HG03025 (cell line): ENCODE measurements at regions not wholly inside any gene's neighbourhood (a gene's known extent, or its start where the extent isn't known, plus 50 kb on each side); places are given as distances from the start of the nearest gene placed in this dataset.
"Not testable (repeated sequence)": the region's sequence is repeated elsewhere in the genome, so short reads cannot be mapped to it uniquely, and the experiment has no call there.

Experiments
- ATAC-seq: cut with Tn5 transposase; IDR thresholded peaks from one replicate; pipeline ENCODE4 v1.9.1; 2021; ENCODE audit warnings: mild to moderate bottlenecking, moderate library complexity; ENCODE audit not compliant: unreplicated experiment, low FRiP score

- ATAC-seq, result no peak
Observed at GRCh38 chr4:61011051-61011450, 189.1 kb upstream of the ADGRL3 start.

GRCh38 chr4:61011936-61012335 is 188.2 kb upstream of the ADGRL3 start:
- not testable (repeated sequence) for ATAC-seq

DNA sequence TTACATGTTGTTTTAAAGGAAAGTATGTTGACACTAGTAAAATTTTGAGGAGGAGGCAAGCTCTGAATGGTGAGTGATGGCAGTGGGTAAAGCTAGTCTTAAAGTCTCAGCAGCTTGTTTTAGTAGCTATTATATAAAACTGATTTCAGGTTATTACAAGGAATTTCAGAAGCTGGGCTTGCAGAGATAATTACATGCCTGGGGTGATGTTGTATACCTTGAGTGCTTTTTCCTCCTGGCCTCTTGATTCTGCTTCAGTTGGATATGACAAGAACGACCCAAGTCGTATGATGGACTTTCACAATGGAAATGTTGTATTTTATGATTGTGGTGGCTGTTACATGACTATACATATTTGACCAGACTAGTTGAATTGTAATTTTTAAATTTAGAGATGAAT is 175.5 kb upstream of the ADGRL3 start:
- no peak for ATAC-seq

DNA sequence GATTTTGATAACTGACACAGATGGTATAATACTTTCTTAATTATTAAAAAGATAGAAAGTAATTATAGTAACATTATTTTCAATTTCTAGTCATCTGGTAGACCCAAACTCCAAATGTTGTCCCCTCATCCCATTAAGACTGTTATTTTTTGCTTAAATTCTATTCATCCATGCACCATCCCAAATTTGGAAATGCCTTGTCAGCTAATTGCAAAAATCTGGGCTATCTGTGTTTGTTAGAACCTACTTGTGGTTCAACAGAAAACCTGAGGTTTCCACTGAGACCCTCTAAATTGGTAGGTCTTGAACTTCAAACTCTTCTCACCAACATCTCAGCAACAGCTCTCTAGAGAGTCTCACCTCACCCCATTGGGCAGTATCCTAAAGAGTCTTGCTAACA is 172.2 kb upstream of the ADGRL3 start:
- ATAC-seq, result no peak

GRCh38 chr4:61036071-61036684 is 163.9 kb upstream of the ADGRL3 start:
- no peak for ATAC-seq

DNA sequence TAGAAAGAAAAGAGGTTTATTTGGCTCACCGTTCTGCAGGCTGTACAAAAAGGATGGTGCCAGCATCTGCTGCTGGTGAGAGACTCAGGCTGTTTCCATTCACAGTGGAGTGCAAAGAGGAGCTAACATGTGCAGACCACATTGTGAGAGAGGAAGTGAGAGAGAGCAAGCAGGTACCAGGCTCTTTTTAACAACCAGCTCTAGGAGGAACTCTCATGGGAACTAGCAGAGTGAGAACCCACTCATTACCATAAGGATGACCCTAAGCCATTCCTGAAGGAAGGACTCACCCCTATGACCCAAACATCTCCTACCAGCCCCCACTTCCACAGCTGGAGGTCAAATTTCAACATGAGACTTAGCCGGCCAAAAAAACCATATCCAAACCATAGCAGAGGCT is 158.6 kb upstream of the ADGRL3 start:
- ATAC-seq, result peak; percentile 59

DNA sequence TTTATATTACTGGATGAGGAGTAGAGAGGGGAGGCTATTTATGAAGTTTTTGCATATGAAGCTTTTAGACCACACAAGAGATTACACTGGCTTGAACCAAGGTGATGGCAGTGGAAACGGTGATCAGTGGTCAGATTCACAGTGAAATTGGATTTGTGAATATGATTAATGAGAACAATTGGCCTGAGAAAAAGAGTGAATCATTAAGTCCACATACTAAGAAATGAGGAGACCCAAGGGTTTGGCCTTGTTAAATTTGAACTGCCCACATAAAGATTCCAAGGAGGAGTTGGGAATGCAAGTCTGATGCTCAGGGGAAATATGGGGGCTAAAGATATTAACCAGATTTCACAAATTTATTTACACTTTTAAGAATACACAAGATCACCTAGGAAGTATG is 155.3 kb upstream of the ADGRL3 start:
- no peak for ATAC-seq

GRCh38 chr4:61049018-61049417 is 151.1 kb upstream of the ADGRL3 start:
- no peak for ATAC-seq

- no peak for ATAC-seq
Observed at GRCh38 chr4:61067381-61067780, 132.7 kb upstream of the ADGRL3 start.

DNA sequence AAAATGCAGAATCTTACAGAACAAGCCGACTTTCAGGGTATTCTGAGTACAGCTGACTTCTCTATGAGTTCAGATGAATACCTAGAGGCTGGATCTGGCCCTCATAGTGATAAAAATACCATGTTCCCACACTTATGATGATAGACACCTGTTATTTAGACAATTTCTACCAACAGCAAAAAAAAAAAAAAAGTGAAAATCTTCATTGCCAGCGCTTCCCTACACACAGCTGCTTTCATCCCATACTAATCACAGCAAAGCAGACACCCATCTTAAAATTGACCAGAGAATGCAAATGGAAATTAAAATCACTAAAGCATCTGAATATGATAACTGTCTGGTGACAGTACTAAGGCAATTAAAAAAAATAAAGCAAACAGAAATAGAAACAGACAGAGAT is 132.1 kb upstream of the ADGRL3 start:
- no peak for ATAC-seq

GRCh38 chr4:61068745-61069144 is 131.4 kb upstream of the ADGRL3 start:
- ATAC-seq, result no peak

- no peak for ATAC-seq
Observed at GRCh38 chr4:61070269-61070668, 129.9 kb upstream of the ADGRL3 start.

DNA sequence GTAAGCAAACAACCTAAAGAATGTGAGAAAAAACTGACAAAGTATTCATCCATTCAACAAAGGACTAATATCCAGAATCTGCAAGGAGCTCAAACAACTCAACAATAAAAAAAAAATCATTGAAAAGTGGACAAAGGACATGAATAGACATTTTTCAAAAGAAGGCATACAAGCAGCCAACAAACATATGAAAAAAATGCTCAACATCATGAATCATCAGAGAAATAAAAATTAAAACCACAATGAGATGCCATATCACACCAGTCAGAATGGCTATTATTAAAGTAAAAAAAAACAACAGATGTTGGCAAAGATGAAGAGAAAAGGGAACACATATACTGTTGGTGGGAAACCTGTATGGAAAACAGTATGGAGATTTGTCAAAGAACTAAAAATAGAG is 120.7 kb upstream of the ADGRL3 start:
- ATAC-seq, result no peak

- ATAC-seq, result no peak
Observed at GRCh38 chr4:61079976-61080375, 120.2 kb upstream of the ADGRL3 start.

DNA sequence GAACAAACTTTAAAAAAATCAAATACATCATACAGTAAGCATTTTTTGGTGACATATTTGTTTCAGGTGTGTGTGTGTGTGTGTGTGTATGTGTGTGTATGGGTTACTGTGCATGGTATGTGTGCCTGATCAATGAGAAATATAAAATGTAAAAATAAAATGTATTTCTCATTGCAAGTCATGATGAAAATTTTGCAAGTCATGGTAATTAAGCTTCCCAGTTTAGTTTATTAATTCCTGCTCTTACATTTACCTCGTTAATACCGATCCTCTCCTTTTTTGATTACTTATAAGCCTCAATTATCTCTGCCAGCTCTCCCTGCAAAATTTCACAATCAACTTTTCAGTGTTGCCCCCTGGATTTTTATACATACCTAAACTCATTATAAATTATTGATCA is 114.6 kb upstream of the ADGRL3 start:
- no peak for ATAC-seq

DNA sequence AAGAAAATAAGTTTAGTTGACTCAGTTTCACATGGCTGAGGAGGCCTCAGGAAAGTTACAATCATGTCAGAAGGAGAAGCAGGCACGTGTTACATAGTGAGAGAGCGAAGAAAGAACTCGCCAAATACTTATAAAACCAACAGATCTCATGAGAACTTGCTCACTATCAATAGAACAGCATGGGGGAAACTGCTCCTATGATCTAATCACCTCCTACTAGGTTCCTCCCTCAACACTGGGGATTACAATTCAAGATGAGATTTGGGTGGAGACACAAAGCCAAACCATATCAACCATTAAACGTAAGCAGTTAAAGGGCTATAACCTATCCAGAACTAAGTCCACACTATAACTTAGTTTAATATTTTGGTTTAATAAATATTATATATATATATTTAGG is 113.8 kb upstream of the ADGRL3 start:
- ATAC-seq, result no peak

DNA sequence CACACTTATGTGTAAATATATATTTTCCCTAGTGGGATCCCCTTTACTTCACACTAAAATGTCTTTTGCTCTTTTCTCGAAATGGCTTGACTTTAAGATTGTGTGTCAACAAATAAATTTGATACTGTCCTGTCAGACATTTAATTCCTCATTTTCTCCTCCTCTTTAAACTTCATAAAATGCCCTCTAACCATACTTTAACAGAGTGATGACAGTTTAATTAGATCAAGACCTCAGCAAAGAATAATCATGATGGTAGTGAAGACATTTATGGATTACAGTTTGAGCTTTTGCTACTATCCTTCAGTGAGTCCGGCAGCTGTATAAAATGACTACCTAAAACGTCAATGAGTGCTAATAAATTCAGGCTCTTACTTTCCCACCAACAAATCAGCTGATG is 113.1 kb upstream of the ADGRL3 start:
- no peak for ATAC-seq

GRCh38 chr4:61094854-61095598 is 105.1 kb upstream of the ADGRL3 start:
- ATAC-seq, result no peak

DNA sequence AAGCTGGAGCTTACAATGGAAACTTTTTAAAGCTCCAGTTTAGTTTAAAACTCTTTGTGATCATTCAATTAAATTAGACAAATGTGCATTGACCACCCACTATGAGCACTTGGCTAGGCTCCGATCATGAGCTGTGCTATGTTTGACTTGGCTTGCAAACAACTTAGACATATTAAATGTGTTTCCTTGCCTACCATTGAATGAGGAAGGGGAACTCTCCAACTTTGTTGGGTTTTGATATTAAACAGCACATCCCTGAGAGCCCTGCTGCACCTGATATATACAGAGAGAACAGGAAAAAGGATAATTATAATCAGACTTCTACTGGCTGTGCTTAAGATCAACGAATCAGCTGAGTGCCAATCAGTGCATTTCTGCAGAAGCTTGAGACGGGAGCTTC is 71.4 kb upstream of the ADGRL3 start:
- no peak for ATAC-seq

GRCh38 chr4:61129971-61130370 is 70.2 kb upstream of the ADGRL3 start:
- no peak for ATAC-seq

- no peak for ATAC-seq
Observed at GRCh38 chr4:61143461-61143860, 56.7 kb upstream of the ADGRL3 start.

- no peak for ATAC-seq
Observed at GRCh38 chr4:61149278-61149677, 50.8 kb upstream of the ADGRL3 start.
